ENCODE measurements at regions not wholly inside any gene's neighbourhood (a gene's known extent, or its start where the extent isn't known, plus 50 kb on each side); places are given as distances from the start of the nearest gene placed in this dataset.

- TF ChIP-seq EP300 (IDR thresholded peaks at IDR 0.05; ENCODE audit: borderline replicate concordance in 1 of 2, low read depth in 2 of 2, low read length in 2 of 2) = no peak
- TF ChIP-seq RBBP5 (IDR thresholded peaks at IDR 0.05; ENCODE audit: borderline replicate concordance, low read depth, low read length) = no peak
Observed at GRCh38 chr5:62093976-62094375, 212.0 kb upstream of the KIF2A start.
